Fibroblast of skin of back (primary cell): ENCODE measurements at regions not wholly inside any gene's neighbourhood (a gene's known extent, or its start where the extent isn't known, plus 50 kb on each side); places are given as distances from the start of the nearest gene placed in this dataset.
"Not testable (repeated sequence)": the region's sequence is repeated elsewhere in the genome, so short reads cannot be mapped to it uniquely, and the experiment has no call there.

Source experiments
- DNase-seq: peaks from one replicate; pipeline ENCODE4 v3.0.0-alpha.2; 2013

DNA sequence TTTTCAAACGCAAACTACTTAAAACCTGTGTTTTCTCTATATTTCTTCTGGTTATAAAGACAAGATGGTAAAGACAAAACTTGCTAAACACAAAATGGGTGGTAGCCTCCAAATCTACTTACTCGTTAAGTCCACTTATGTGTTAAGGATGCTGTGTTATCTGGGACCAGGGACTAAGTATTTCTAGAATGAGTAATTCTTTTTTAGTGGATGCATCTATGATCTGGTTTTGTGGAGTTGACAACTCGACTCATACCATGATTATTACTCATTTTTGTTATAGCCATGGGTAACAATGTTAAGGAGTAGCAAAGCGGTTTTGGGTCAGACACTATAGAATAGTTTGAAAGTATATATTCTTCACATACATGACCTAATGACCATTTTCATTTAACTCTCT is 239.5 kb upstream of the FOXP2 start:
- peak; percentile 47 for DNase-seq

GRCh38 chr7:114173170-114173890 is 241.3 kb upstream of the FOXP2 start:
- DNase-seq = no peak

DNA sequence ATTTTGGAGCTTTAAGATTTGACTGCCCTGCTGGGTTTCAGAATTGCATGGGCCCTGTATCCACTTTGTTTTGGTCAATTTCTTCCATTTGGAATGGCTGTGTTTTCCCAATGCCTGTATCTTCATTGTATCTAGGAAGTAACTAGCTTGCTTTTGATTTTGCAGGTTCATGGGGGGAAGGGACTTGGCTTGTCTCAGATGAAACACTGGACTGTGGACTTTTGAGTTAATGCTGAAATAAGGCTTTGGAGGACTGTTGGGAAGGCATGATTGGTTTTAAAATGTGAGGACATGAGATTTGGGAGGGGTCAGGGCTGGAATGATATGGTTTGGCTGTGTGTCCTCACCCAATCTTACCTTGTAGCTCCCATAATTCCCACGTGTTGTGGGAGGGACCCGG is 245.2 kb upstream of the FOXP2 start:
- not testable (repeated sequence) for DNase-seq

- no peak for DNase-seq
Observed at GRCh38 chr7:114160925-114161324, 242.1 kb upstream of the PPP1R3A start.

GRCh38 chr7:114158854-114159253 is 240.0 kb upstream of the PPP1R3A start:
- DNase-seq = no peak

- no peak for DNase-seq
Observed at GRCh38 chr7:114158275-114158674, 239.5 kb upstream of the PPP1R3A start.

DNA sequence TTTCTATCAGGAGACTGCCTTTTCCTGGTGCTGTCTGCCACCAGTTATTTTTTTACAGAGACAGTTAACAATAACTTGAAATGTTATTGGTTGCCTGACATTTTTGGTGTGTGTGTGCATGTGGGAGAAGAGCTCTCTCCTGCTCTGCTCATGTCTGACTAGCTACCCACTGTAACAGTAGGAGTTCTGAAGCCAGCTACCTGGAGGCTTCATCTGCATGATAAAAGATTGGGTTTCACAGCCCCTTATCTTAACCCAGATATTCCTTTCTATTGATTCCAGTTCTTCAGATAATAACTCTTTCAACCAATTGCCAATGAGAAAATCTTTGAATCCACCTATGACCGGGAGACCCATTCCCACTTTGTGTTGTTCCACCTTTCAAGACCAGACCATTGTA is 237.4 kb upstream of the PPP1R3A start:
- no peak for DNase-seq

- no peak for DNase-seq
Observed at GRCh38 chr7:114155116-114156110, 236.6 kb upstream of the PPP1R3A start.

DNA sequence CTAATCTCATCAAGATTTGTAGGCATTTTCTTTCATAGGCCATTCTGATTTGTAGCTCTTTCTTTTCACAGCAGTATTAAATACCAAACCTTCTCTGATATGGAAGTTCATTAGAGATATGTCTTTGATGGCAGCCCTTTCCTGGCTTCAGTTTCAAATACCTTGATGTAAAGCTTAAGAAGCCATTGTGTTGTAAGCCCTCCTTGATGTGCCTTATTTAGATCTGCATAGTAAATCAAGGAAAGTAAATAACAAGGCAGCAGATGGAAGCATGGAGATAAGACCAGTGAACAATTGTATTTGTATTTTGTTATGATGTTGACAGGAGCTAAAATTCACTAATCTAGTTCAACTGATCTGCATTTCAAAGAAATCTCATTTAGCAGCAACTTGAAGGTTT is 234.9 kb upstream of the PPP1R3A start:
- no peak for DNase-seq

DNA sequence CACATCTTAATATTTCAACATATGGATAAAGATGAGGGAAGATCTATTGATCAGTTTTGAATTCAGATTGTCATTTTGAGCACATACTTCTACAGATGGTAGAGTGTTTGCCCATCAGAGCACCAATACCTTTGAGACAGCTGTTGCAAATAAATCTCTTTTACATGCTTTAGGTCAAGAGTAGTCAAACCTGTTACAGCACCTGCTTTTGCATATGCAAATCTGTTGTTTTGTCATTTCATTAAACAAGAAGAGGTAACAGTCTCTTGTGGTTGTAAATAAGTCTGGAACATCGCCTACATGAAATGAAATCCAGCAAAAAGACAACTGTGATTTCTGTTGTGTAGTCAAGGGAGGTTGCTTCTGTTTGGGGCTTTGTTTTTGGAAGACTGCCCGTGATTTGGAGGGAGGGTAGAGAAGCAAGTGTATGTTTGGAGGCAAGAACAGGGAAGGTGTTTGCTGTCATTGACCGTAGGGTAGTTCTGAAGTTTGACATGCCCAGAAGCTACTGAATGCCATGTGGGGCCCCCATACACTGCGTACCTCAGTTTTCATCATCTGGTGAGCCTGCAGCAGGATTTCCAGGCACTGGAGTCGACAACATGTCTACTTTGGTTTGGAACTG is 233.6 kb upstream of the PPP1R3A start:
- no peak for DNase-seq

DNA sequence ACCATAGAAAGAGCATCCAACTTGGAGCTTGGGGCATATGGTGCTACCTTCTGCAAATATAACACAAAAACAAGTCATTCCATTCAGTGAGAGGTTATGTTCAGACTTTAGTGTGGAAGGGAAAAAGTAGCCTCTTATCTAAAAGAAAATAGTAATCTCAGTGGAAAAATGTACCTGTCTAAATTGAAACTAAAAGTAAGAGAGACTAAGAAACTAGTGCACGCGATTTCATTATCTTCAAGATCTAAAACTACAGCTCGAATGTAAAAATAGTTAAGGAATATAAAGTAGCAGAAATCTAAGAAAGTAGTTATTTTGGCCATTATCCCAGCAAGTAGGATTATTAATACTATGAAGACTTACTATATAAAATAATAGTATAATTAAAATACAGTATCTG is 233.0 kb upstream of the PPP1R3A start:
- DNase-seq = no peak

GRCh38 chr7:114150689-114151088 is 231.9 kb upstream of the PPP1R3A start:
- DNase-seq = no peak

GRCh38 chr7:114148779-114149178 is 230.0 kb upstream of the PPP1R3A start:
- no peak for DNase-seq

DNA sequence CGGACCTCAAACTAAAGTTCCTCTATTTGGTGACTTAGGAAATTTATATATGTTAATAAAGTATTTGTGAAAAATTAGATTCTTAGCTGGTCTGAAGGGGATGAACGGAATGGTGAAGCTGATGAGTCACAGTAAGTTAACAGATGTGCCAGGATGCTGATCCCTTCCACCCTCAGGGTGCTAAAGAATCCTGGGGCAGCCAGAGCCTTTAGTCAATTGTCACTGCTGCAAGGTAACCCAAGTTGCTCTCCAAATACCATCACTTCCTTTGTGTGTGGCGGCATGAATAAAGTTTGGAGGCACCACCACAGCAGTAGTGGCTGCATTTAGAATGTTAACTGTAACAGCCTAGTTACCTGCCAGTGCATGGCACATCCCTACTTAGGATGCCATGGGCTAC is 222.6 kb upstream of the PPP1R3A start:
- peak; percentile 3 for DNase-seq

GRCh38 chr7:114140561-114140960 is 221.8 kb upstream of the PPP1R3A start:
- DNase-seq = no peak

DNA sequence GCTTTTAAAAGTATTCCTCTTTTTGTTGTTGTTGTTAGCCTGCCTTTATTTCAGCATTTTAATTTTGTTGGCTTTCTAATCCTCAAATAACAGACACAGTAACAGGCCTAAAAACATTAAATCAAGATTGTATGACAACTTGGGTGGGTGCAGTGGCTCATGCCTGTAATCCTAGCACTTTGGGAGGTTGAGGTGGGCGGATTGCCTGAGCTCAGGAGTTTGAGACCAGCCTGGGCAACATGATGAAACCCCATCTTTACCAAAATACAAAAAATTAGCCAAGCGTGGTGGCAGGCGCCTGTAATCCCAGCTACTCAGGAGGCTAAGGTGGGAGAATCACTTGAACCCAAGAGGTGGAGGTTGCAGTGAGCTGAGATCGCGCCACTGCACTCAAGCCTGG is 220.9 kb upstream of the PPP1R3A start:
- DNase-seq = not testable (repeated sequence)

DNA sequence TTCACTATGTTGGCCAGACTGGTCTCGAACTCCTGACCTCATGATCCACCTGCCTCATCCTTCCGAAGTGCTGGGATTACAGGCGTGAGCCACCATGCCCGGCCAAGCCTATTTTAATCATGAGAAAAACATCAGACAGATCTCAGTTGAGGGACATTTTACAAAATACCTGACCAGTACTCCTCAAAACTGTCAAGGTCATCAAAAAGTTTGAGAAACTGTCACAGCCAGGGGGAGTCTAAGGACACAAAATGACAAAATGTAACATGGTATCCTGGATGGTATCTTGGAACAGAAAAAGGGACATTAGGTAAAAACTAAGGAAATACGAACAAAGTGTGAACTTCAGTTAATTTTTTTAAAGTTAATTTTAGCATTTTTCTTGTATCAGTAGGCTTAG is 219.8 kb upstream of the PPP1R3A start:
- DNase-seq = no peak

DNA sequence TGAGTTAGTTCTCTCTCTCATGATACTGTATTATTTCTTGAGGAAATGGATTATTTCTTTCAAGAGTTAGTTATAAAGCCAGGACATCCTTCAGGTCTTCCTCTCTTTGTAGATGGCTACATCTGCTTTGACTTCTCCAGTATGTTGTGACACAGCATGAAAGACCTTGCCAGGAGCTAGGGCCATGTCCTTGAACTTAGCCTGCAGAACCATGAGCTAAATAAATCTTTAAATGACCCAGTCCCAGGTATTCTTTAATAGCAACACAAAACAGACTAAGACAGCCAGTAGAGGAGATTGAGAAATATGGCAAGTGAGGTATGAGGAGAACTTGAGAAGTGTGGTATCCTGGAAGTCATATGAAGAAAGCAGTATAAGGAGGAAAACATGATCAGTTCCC is 214.9 kb upstream of the PPP1R3A start:
- no peak for DNase-seq

DNA sequence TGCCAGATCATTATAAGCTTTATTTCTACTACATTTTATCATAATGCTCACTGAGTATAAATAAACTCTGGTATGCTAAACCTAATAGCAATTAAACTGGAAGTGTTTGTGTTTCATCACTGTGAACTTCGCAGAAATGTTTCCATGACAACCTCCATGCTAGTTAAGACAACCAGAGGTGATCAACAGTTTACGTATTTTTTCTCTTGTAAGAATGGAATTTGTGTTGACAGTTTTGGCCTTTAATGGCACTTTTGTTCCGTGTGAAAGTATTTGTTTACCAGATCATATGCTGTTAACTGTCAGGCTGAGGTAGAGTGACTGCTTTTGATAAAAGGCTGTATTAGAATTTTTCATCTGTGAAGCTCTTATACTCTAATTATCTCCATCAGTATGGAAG is 212.1 kb upstream of the PPP1R3A start:
- no peak for DNase-seq

DNA sequence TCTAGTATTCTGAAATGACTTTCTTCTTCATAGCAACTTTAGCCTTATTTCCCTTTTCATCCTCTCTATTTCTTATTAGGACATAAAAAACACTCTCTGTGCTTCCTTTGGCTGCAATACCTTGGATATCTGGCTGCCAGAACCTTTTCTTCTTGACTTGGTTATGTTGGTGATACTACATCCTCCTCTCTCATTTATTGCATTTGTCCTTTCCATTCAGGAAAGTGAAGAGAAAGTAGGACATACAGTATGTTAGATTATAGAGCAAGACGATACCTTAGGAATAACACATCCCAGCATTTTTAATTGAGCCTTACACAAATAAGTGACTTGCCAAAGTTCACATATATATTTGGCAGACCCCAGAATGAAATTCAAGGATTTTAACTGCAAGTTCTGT is 210.1 kb upstream of the PPP1R3A start:
- no peak for DNase-seq

DNA sequence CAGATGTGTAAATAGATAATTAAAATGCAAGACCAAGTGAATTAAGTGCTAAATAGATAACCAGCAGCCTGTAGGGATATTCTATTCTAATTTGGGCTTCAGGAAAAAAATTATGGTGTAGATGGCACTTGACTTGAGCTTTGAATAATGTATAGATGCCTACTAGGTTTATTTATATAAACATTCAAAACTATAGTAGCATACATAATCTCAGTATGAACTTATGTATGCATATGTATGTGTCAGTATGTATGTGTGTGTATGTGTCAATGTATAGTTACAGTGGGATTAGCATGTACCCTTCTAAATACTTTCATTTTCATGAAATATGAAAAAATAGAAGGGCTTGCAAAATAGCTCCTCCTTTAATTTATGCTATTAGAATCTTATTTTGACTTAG is 207.3 kb upstream of the PPP1R3A start:
- no peak for DNase-seq

- no peak for DNase-seq
Observed at GRCh38 chr7:114112806-114113205, 194.0 kb upstream of the PPP1R3A start.

DNA sequence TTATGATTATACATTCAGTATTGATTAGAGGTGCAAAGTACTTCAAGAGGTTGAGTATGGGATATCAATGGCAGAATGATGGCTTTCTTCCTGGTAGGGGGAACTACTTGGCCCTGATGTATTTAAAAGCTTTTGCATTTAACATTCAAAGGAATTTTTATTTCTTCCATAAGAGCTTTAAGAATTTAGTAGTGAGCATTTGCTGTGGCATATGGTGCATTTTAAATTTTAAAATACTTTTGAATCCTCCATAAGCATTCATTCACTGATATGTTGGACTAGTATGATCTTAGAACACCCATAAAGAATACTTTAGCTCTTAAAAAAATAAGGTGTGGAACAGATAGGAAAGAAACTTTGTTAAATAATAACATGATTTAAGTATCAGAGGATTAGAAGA is 191.9 kb upstream of the PPP1R3A start:
- DNase-seq = no peak
